HL-60 (cell line): ENCODE measurements at regions not wholly inside any gene's neighbourhood (a gene's known extent, or its start where the extent isn't known, plus 50 kb on each side); places are given as distances from the start of the nearest gene placed in this dataset.

Source experiments
- CTCF ChIP-seq: IDR thresholded peaks from one replicate; pipeline ENCODE4 v1.5.1; 2011; ENCODE audit warnings: low read length, control low read depth, inconsistent platforms; ENCODE audit not compliant: insufficient read depth
- GABPA ChIP-seq: IDR thresholded peaks from 2 replicates; pipeline ENCODE4 v1.6.1; 2012; ENCODE audit warnings: low read depth
- POLR2AphosphoS5 ChIP-seq: IDR thresholded peaks from 2 replicates; pipeline ENCODE4 v1.6.1; 2012; ENCODE audit warnings: low read depth
- SPI1 ChIP-seq: IDR thresholded peaks from 2 replicates; pipeline ENCODE4 v1.6.1; 2012; ENCODE audit warnings: low read depth, mild to moderate bottlenecking, borderline replicate concordance
- TF ChIP-seq, protein P1 (sequence below): IDR thresholded peaks from 2 replicates; pipeline ENCODE4 v1.6.1; 2012; ENCODE audit warnings: low read depth; ENCODE audit not compliant: insufficient replicate concordance

GRCh38 chr11:31974366-31975136 is 116.3 kb upstream of the RCN1 start:
- TF ChIP-seq POLR2AphosphoS5 (no peak), CTCF (no peak), SPI1 (no peak), GABPA (no peak)
- TF ChIP-seq, protein P1, sequence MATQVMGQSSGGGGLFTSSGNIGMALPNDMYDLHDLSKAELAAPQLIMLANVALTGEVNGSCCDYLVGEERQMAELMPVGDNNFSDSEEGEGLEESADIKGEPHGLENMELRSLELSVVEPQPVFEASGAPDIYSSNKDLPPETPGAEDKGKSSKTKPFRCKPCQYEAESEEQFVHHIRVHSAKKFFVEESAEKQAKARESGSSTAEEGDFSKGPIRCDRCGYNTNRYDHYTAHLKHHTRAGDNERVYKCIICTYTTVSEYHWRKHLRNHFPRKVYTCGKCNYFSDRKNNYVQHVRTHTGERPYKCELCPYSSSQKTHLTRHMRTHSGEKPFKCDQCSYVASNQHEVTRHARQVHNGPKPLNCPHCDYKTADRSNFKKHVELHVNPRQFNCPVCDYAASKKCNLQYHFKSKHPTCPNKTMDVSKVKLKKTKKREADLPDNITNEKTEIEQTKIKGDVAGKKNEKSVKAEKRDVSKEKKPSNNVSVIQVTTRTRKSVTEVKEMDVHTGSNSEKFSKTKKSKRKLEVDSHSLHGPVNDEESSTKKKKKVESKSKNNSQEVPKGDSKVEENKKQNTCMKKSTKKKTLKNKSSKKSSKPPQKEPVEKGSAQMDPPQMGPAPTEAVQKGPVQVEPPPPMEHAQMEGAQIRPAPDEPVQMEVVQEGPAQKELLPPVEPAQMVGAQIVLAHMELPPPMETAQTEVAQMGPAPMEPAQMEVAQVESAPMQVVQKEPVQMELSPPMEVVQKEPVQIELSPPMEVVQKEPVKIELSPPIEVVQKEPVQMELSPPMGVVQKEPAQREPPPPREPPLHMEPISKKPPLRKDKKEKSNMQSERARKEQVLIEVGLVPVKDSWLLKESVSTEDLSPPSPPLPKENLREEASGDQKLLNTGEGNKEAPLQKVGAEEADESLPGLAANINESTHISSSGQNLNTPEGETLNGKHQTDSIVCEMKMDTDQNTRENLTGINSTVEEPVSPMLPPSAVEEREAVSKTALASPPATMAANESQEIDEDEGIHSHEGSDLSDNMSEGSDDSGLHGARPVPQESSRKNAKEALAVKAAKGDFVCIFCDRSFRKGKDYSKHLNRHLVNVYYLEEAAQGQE: no peak
